Activated gamma-delta T cell treated with anti-CD3 and anti-CD28 coated beads, Interleukin-2, amount 50 U/mL, for 16 hours (primary cell): ENCODE measurements at regions not wholly inside any gene's neighbourhood (a gene's known extent, or its start where the extent isn't known, plus 50 kb on each side); places are given as distances from the start of the nearest gene placed in this dataset.

Experiments
- DNase-seq: peaks from one replicate; pipeline ENCODE4 v3.0.0-alpha.2; 2020; ENCODE audit warnings: low read depth

GRCh38 chr3:104755791-104756190 is 610.9 kb upstream of the ALCAM start:
- no peak for DNase-seq

DNA sequence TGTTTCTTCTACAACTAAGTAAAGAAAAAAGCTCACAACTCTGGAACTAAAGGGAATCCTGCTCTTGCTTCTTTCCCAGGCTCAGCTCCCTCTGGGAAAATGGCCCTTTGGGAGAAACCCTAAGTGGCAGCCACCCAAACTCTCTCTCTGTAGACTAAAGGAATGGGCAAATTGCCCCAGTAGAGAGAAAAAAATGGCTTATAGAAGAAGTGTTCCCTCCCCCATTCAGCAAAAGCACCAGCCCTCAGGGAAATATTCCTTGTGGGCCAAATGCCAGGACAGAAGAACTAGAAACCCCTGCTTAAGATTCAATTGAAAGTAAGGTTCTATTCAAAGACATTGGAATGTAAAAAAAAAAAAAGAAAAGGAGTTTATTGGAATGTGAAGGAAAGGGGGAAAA is 603.7 kb upstream of the ALCAM start:
- DNase-seq, result no peak

DNA sequence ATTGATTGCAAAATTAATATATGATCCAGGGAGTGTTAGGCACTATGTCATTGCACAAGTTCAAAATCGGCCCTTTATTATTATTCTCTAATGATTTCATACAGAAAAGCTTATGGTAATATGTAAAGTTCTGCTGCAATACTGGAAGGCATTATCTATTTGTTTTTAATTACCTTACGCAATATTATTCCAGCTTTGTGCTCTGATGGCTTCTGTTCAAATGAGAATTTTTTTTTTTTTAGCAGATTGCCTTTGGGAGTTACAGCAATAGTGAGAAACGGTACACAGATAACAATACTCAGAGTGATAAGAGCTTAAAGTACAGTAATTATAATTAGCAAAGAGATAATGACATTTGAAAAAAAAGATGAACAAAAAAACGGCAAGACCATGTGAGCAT is 602.2 kb upstream of the ALCAM start:
- DNase-seq, result no peak

GRCh38 chr3:104768886-104769285 is 597.8 kb upstream of the ALCAM start:
- no peak for DNase-seq

- no peak for DNase-seq
Measured at GRCh38 chr3:104779324-104779723, 587.4 kb upstream of the ALCAM start.

GRCh38 chr3:104781112-104781511 is 585.6 kb upstream of the ALCAM start:
- no peak for DNase-seq

GRCh38 chr3:104785947-104786346 is 580.8 kb upstream of the ALCAM start:
- DNase-seq, result no peak

GRCh38 chr3:104787306-104787705 is 579.4 kb upstream of the ALCAM start:
- no peak for DNase-seq

DNA sequence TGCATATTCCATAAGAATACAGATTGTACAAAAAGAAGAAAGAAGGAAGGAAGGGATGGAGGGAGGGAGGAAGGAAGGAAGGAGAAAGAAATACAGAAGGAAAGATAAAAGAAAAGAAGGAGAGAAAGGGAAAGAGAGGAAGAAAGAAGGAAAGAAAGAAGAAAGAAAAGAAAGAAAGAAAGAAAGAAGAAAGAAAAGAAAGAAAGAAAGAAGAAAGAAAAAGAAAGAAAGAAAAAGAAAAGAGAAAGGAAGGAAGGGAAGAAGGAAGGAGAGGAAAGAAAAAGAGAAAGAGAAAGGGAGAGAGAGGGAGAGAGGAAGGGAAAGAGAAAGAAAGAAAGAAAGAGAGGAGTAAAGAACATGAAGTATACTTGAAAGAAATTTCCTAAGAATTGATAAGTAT is 577.9 kb upstream of the ALCAM start:
- no peak for DNase-seq

GRCh38 chr3:104791331-104791730 is 575.4 kb upstream of the ALCAM start:
- DNase-seq, result no peak

GRCh38 chr3:104796556-104796955 is 570.2 kb upstream of the ALCAM start:
- no peak for DNase-seq

DNA sequence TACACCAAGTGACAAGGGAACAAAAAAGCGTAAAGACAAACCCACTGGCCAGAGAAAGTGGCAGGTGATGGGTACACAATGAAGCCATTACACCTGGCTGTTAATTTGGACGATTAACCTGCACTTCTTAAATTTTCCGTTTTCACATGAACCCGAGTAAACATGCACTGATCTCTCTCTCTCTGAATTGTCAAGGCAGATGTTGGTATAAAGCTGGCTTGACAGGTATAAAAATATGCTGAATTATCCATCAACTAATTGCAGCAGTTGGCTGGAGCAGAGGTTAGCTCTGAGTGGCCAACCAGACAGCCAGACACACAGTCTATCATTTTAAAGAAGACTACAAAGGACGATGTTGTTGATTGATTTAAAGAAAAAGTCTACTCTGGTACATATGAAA is 561.7 kb upstream of the ALCAM start:
- DNase-seq, result no peak

GRCh38 chr3:104805508-104805907 is 561.2 kb upstream of the ALCAM start:
- no peak for DNase-seq

- no peak for DNase-seq
Measured at GRCh38 chr3:104810896-104811295, 555.8 kb upstream of the ALCAM start.

DNA sequence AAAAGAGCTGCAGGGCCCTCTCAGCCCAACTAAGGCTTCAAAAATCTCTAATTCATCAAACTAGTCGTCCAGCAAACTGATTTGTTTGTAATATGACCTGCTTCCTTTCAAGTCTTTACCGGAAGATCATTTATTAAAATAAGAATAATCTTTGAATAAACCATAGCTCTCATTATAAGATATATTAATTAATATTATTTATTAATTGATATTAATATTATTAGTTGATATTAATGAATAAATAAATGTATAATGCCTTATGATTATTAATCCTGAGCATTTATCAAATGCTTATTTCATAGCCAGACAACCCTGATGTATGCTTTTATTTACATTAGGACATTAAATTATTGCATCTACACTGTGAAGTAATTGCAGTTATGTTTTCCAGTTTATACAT is 550.7 kb upstream of the ALCAM start:
- DNase-seq, result no peak

DNA sequence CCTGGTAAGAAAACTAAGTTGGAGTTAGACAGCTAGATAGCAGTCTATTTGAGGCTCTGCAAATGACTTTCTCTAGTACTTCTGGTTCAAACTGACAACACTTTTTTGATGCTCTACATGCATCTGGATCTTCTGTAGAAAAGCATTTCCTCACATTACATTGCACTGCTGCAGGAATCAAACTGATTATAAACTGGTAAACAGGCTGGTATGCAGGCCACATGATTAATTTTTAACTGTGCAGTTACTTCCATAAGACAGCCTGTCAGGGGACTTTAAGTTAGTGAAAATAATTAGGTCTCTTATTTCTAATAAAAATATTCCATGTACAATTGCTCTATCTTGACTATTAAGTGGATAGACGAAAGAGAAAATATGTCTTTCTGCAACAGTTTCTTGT is 550.0 kb upstream of the ALCAM start:
- no peak for DNase-seq

- no peak for DNase-seq
Measured at GRCh38 chr3:104819333-104819732, 547.4 kb upstream of the ALCAM start.

- no peak for DNase-seq
Measured at GRCh38 chr3:104820959-104821358, 545.8 kb upstream of the ALCAM start.

GRCh38 chr3:104825116-104825515 is 541.6 kb upstream of the ALCAM start:
- no peak for DNase-seq

DNA sequence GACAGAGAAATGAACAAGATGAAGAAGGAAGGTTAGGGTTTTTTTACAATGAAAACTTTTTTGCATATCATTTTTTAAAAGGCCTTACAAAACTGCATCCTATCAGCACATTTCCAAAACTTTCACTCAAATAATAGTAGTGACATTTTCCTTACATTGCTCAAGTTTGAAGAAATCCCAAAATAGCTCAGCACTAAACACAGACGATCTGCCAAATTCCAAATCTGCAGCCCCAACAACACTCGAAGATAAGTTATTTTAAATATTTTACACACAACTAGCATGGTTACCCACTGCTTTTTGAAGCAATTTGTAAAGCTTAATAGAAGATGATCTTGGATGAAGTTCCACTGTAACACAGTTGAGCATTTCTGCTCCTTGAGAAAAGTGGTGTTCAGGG is 535.6 kb upstream of the ALCAM start:
- no peak for DNase-seq

- DNase-seq, result no peak
Measured at GRCh38 chr3:104832530-104832929, 534.2 kb upstream of the ALCAM start.

- no peak for DNase-seq
Measured at GRCh38 chr3:104835376-104835775, 531.3 kb upstream of the ALCAM start.

DNA sequence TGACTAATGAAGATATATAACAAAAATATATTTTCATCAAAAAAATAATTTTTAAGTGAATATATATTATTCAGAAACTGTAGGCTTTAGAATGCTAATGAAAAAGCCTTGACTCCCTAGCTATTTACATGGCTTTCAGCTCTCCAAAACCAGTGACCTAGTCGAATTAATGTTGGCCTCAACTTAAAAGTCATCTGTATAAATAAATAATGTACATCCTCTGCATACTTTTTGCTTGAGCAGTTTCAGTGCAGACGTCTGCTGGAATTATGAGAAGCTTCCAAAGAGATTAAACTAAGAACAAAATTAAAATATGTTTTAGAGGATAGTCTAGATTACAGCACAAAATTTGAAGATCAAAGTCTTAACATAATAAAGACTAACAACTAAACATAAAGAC is 520.4 kb upstream of the ALCAM start:
- DNase-seq, result no peak

DNA sequence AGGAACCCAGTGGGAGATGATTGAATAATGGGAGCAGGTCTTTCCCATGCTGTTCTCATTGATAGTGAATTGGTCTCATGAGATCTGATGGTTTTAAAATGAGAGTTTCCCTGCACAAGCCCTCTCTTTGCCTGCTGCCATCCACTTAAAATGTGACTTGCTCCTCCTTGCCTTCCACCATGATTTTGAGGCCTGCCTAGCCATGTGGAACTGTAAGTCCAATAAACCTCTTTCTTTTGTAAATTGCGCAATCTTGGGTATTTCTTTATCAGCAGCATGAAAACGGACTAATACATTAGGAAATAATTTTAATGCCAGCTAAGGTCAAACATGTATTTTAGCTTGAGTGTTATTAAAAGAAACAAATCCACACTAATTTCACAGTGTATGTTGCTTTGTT is 517.6 kb upstream of the ALCAM start:
- DNase-seq, result no peak

- DNase-seq, result no peak
Measured at GRCh38 chr3:104854468-104854867, 512.2 kb upstream of the ALCAM start.
